ENCODE measurements at regions not wholly inside any gene's neighbourhood (a gene's known extent, or its start where the extent isn't known, plus 50 kb on each side); places are given as distances from the start of the nearest gene placed in this dataset.

GRCh38 chr7:68550635-68551034 is 1047.6 kb upstream of the AUTS2 start:
- Histone ChIP-seq H3K27me3 (ENCODE audit: insufficient read depth, low read length, poor library complexity) (no peaks in the 10 kb centered on the region), H3K4me2 (ENCODE audit: insufficient read depth, low read length) (no peak overlapping the region), H4K20me1 (ENCODE audit: insufficient read depth, low read length) (no peaks in the 10 kb centered on the region), H3K79me2 (ENCODE audit: insufficient read depth, low read length) (no peaks in the 10 kb centered on the region), H3K36me3 (ENCODE audit: insufficient read depth, low read length) (no peaks in the 10 kb centered on the region), H3K9me3 (ENCODE audit: insufficient read depth, low read length, severe bottlenecking) (no peaks in the 10 kb centered on the region), H3K27ac (ENCODE audit: low read length) (no peak overlapping the region), H2AFZ (ENCODE audit: low read depth, low read length) (no peak overlapping the region), H3K4me3 (ENCODE audit: low read depth in 1 of 2, low read length in 2 of 2) (no peak overlapping the region), H3K4me1 (ENCODE audit: insufficient read depth, low read length) (no peaks in the 10 kb centered on the region), H3K9ac (ENCODE audit: low read depth, low read length) (no peak overlapping the region)
- ATAC-seq (ENCODE audit: insufficient read depth, low read depth) (no peak), DNase-seq (no peak)
- TF ChIP-seq CTCF (IDR thresholded peaks at IDR 0.05; ENCODE audit: borderline replicate concordance, extremely low read depth, low read length, poor library complexity, severe bottlenecking) (no peak), EZH2 (IDR thresholded peaks at IDR 0.05; ENCODE audit: borderline replicate concordance, low read depth, low read length, severe bottlenecking) (no peak)

GRCh38 chr7:68556537-68556936 is 1041.7 kb upstream of the AUTS2 start:
- Histone ChIP-seq H4K20me1 (ENCODE audit: insufficient read depth, low read length) (no peaks in the 10 kb centered on the region), H3K4me2 (ENCODE audit: insufficient read depth, low read length) (no peak overlapping the region), H3K9ac (ENCODE audit: low read depth, low read length) (no peak overlapping the region), H3K4me1 (ENCODE audit: insufficient read depth, low read length) (no peaks in the 10 kb centered on the region), H3K9me3 (ENCODE audit: insufficient read depth, low read length, severe bottlenecking) (no peaks in the 10 kb centered on the region), H3K36me3 (ENCODE audit: insufficient read depth, low read length) (no peaks in the 10 kb centered on the region), H3K4me3 (ENCODE audit: low read depth in 1 of 2, low read length in 2 of 2) (no peak overlapping the region), H3K79me2 (ENCODE audit: insufficient read depth, low read length) (no peaks in the 10 kb centered on the region), H3K27ac (ENCODE audit: low read length) (no peak overlapping the region), H2AFZ (ENCODE audit: low read depth, low read length) (no peak overlapping the region), H3K27me3 (ENCODE audit: insufficient read depth, low read length, poor library complexity) (no peaks in the 10 kb centered on the region)
- DNase-seq, result no peak
- ATAC-seq (ENCODE audit: insufficient read depth, low read depth), result no peak
- no peak for TF ChIP-seq EZH2 (IDR thresholded peaks at IDR 0.05; ENCODE audit: borderline replicate concordance, low read depth, low read length, severe bottlenecking)
- no peak for TF ChIP-seq CTCF (IDR thresholded peaks at IDR 0.05; ENCODE audit: borderline replicate concordance, extremely low read depth, low read length, poor library complexity, severe bottlenecking)

- ATAC-seq (ENCODE audit: insufficient read depth, low read depth), result no peak
- no peak overlapping the region for H3K9ac ChIP-seq (ENCODE audit: low read depth, low read length)
These were observed 1038.8 kb upstream of the AUTS2 start for GRCh38 chr7:68559518-68559917.

More at GRCh38 chr7:68559518-68559917, 1038.8 kb upstream of the AUTS2 start:
- no peaks in the 10 kb centered on the region for H3K9me3 ChIP-seq (ENCODE audit: insufficient read depth, low read length, severe bottlenecking)
- DNase-seq, result no peak
- no peaks in the 10 kb centered on the region for H3K79me2 ChIP-seq (ENCODE audit: insufficient read depth, low read length)
- no peak overlapping the region for H3K4me3 ChIP-seq (ENCODE audit: low read depth in 1 of 2, low read length in 2 of 2)
- H3K4me1 ChIP-seq (ENCODE audit: insufficient read depth, low read length), result no peaks in the 10 kb centered on the region
- no peak overlapping the region for H3K4me2 ChIP-seq (ENCODE audit: insufficient read depth, low read length)
- H3K27me3 ChIP-seq (ENCODE audit: insufficient read depth, low read length, poor library complexity), result no peaks in the 10 kb centered on the region
- no peak for TF ChIP-seq CTCF (IDR thresholded peaks at IDR 0.05; ENCODE audit: borderline replicate concordance, extremely low read depth, low read length, poor library complexity, severe bottlenecking)
- no peak for TF ChIP-seq EZH2 (IDR thresholded peaks at IDR 0.05; ENCODE audit: borderline replicate concordance, low read depth, low read length, severe bottlenecking)
- no peaks in the 10 kb centered on the region for H4K20me1 ChIP-seq (ENCODE audit: insufficient read depth, low read length)
- no peak overlapping the region for H2AFZ ChIP-seq (ENCODE audit: low read depth, low read length)
- H3K36me3 ChIP-seq (ENCODE audit: insufficient read depth, low read length), result no peaks in the 10 kb centered on the region
- no peak overlapping the region for H3K27ac ChIP-seq (ENCODE audit: low read length)

All from DND-41 (cell line).